D721Med (cell line): ENCODE measurements at regions not wholly inside any gene's neighbourhood (a gene's known extent, or its start where the extent isn't known, plus 50 kb on each side); places are given as distances from the start of the nearest gene placed in this dataset.
"Not testable (repeated sequence)": the region's sequence is repeated elsewhere in the genome, so short reads cannot be mapped to it uniquely, and the experiment has no call there.

Experiments
- DNase-seq: peaks from one replicate; pipeline ENCODE4 v3.0.0; 2011; ENCODE audit warnings: low spot score; ENCODE audit not compliant: insufficient read length
- FAIRE-seq: peaks from 2 replicates; lab custom pipeline; 2011; peaks lifted over from hg19 to GRCh38; lab: Jason Lieb, UNC
- TF ChIP-seq, protein P1 (sequence below): IDR thresholded peaks from 2 replicates; pipeline ENCODE4 v1.5.1; 2012; ENCODE audit warnings: mild to moderate bottlenecking, control low read depth; ENCODE audit not compliant: insufficient read depth; ENCODE audit errors: missing control alignments

DNA sequence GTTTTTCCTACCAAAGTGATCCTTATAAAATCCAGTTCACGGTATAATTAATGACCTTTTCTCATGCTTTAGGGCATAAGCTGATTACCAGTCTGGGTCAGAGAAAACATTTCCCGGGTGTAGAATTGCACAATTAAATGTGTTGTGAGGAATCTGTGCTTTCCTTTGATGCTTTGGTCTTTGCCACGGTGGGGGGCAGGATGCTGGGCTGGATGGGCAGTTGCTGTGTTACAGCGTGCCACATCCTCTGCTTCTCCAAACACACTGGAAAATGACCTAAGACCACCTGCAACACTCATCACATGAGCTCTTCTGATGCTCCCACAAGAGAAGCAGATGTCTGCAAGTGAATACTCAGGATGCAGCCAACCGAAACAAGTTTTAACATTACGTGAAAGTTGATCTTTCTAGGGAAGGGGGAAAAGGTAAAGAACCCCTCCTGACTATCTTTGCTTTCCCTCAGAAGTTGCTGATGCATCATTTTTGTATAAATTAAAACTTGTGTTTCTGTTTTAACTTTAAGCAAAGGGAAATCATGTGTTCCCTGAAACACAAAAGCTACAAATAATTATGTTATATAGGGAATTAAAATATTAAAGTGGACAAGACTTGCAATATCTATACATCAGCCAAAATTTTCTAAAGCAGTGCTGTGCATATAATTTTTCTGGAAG lies 515.3 kb upstream of the NR5A2 start:
- no peak for DNase-seq
- FAIRE-seq, result peak; percentile 82
- TF ChIP-seq, protein P1, sequence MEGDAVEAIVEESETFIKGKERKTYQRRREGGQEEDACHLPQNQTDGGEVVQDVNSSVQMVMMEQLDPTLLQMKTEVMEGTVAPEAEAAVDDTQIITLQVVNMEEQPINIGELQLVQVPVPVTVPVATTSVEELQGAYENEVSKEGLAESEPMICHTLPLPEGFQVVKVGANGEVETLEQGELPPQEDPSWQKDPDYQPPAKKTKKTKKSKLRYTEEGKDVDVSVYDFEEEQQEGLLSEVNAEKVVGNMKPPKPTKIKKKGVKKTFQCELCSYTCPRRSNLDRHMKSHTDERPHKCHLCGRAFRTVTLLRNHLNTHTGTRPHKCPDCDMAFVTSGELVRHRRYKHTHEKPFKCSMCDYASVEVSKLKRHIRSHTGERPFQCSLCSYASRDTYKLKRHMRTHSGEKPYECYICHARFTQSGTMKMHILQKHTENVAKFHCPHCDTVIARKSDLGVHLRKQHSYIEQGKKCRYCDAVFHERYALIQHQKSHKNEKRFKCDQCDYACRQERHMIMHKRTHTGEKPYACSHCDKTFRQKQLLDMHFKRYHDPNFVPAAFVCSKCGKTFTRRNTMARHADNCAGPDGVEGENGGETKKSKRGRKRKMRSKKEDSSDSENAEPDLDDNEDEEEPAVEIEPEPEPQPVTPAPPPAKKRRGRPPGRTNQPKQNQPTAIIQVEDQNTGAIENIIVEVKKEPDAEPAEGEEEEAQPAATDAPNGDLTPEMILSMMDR, result no peak

DNA sequence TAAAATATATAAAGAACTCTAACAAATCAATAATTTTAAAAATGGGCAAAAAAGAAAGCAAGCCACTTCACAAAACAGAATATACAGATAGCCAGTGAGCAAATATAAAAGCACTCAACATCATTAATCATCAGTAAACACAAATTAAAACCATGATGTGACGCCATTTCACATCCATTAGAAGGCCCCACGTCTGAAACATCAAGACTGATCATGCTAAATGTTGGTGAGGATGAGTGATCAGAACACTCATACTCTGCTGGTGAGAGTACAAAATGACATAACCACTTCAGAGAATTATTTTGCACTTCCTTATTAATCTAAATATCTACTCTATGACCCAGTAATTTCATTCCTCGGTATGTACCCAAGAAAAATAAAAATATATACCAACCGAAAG lies 512.2 kb upstream of the NR5A2 start:
- TF ChIP-seq, protein P1, result no peak
- DNase-seq (no peak), FAIRE-seq (no peak)

DNA sequence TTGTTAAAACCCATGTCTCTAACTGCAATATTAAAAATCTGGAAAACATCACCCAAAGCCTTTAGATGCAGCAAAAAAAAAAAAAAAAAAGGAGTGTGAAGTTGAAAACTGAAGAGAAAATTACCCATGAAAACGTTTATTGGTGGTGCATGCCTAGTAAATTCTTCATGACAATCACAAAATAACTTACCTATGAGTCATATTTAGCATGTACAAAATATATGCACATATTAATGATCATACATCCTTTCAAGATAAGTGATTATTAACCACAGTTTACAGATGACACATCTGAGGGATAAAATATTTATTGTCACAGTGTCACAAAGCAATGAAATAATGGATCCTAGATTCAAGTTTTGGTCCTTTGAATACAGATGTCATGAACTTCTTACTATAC lies 505.2 kb upstream of the NR5A2 start:
- DNase-seq, result no peak
- TF ChIP-seq, protein P1, result no peak
- peak; percentile 44 for FAIRE-seq

DNA sequence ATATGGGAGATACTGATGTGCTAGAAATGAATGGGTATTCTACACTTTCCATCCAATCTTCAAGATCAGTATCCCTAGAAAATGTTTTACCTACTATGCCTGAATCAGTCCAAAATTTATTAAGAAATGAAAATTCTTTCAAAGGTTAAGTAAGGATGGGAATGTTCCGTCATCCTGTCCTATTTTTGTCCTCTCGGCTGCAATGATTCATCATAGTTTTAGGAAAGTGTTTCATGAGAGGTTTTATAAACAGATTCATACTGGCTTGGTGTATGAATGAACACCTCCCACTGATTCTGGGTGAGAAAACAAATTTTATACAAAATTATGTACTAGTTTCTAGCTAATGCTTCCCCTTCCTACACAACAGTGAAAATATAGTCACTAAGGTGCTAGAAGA lies 504.6 kb upstream of the NR5A2 start:
- FAIRE-seq (no peak), DNase-seq (no peak)
- TF ChIP-seq, protein P1, result no peak

DNA sequence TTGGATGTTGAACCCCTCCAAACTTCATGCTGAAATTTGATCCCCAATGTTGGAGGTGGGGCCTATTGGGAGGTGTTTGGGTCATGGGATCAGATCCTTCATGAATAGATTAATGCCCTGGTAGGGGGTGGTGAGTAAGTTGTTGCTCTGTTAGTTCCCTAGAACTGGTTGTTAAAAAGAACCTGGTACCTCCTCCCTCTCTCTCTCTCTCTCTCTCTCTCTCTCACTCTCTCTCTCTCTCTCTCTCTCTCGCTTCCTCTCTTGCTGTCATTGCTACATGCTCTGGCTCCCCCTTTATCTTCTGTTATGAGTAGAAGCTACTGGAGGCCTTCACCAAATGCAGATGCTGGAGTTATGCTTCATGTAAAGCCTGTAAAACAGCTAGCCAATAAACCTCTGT lies 498.2 kb upstream of the NR5A2 start:
- FAIRE-seq, result no peak
- DNase-seq, result no peak
- TF ChIP-seq, protein P1, result no peak

DNA sequence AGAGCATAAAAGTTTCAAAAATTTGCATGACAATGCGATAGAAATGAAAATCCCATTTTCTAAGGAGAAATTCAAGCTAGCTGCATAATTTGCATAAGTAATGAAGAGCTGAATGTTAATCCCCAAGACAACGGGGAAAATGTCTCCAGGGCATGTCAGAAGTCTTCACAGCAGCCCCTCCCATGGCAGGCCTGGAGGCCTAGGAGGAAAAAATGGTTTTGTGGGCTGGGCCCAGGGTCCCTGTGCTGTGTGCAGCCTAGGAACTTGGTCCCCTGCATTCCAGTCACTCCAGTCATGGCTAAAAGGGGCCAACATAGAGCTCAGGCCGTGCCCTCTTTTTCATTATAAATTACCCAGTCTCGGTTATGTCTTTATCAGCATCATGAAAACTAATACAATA lies 494.1 kb upstream of the NR5A2 start:
- FAIRE-seq, DNase-seq: not testable (repeated sequence)

DNA sequence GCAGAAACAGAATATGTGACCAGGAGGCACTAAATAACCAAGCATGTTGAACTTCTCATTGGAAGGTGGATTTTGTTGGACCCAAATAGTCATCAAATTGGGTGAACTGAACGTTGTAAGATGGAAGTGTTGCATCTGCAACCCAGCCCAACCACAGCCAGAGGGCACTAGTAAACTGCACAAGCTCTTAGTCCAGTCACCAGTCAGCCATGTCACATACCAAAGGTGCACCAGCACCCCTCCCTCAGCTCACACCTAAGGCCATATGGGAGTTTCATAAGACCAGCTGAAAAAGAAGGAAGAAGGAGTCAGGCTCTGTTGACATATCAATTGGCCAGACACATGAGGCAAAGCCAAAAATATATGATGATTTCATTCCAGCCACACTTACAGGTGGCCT lies 481.7 kb upstream of the NR5A2 start:
- no peak for DNase-seq
- no peak for FAIRE-seq

More for the DNA sequence above, 481.7 kb upstream of the NR5A2 start:
- TF ChIP-seq, protein P1, result no peak
